Nephron progenitor cell (in vitro differentiated cells): ENCODE measurements at regions not wholly inside any gene's neighbourhood (a gene's known extent, or its start where the extent isn't known, plus 50 kb on each side); places are given as distances from the start of the nearest gene placed in this dataset.

Experiments used
- DNase-seq: peaks from one replicate; pipeline ENCODE4 v3.0.0; 2021
- H3K27ac Mint-ChIP-seq: 2 replicates; pipeline ENCODE4 v1.8.0; 2021; ENCODE audit warnings: mild to moderate bottlenecking, moderate library complexity, mixed read lengths
- H3K27me3 Mint-ChIP-seq: 2 replicates; pipeline ENCODE4 v1.8.0; 2021; ENCODE audit warnings: mild to moderate bottlenecking, low read depth, mixed read lengths; ENCODE audit not compliant: poor library complexity
- H3K36me3 Mint-ChIP-seq: 2 replicates; pipeline ENCODE4 v1.8.0; 2021; ENCODE audit warnings: low read depth, mixed read lengths
- H3K4me1 Mint-ChIP-seq: 2 replicates; pipeline ENCODE4 v1.8.0; 2021; ENCODE audit warnings: mixed read lengths
- H3K4me3 Mint-ChIP-seq: 2 replicates; pipeline ENCODE4 v1.8.0; 2021; ENCODE audit warnings: mild to moderate bottlenecking, moderate library complexity, mixed read lengths
- H3K9me3 Mint-ChIP-seq: 2 replicates; pipeline ENCODE4 v1.8.0; 2021; ENCODE audit warnings: mild to moderate bottlenecking, moderate library complexity, mixed read lengths
- TF ChIP-seq, protein P1 (sequence below): fragments of 200-600 bp; sonication (generic); IDR thresholded peaks from 2 replicates; pipeline ENCODE4 v1.5.0; 2021; ENCODE audit warnings: antibody characterized with exemption

DNA sequence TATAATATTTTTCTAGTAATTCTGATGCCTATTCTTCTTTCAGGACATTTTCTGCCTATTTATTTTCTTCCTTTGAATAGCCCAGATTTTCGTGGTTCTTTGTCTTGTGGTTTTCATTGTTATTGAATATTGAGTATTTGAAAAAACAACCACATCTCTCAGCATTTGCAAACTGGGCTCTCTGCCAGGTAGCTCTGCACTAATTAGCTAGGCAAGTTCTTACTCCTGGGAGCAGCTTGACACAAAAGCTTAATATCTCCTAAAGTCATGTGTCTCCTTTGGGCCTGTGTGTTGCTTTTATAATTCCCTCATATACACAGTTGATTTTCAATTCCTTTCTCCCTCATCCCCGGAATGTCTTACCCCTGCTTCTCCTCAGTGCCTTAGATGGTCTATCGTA is 413.5 kb upstream of the GRIA3 start:
- TF ChIP-seq, protein P1, sequence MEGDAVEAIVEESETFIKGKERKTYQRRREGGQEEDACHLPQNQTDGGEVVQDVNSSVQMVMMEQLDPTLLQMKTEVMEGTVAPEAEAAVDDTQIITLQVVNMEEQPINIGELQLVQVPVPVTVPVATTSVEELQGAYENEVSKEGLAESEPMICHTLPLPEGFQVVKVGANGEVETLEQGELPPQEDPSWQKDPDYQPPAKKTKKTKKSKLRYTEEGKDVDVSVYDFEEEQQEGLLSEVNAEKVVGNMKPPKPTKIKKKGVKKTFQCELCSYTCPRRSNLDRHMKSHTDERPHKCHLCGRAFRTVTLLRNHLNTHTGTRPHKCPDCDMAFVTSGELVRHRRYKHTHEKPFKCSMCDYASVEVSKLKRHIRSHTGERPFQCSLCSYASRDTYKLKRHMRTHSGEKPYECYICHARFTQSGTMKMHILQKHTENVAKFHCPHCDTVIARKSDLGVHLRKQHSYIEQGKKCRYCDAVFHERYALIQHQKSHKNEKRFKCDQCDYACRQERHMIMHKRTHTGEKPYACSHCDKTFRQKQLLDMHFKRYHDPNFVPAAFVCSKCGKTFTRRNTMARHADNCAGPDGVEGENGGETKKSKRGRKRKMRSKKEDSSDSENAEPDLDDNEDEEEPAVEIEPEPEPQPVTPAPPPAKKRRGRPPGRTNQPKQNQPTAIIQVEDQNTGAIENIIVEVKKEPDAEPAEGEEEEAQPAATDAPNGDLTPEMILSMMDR, result no peak
- Mint-ChIP-seq H3K36me3 (no peaks in the 10 kb centered on the region), H3K27me3 (no peaks in the 10 kb centered on the region), H3K27ac (no peak overlapping the region), H3K4me3 (no peak overlapping the region), H3K9me3 (peaks cover 57% of the 10 kb centered on the region), H3K4me1 (no peaks in the 10 kb centered on the region)
- DNase-seq, result no peak

DNA sequence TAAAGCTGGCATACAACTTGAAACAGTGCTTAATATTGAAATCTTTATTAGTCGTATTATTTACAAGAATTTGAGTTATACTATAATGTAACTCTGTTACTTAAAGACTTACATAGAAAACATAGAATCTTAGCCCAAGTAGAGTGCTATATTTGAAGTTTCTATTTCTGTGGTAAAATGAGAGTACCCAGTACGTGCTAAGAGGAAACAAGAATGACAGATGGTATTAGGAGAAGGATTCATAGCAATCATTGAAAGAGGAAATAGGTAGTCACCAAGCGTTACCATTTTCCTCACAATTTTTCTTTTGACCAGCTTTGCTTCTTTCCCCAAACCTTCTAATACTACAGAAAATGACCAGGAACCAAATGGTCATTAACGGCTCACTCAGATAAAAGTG is 412.1 kb upstream of the GRIA3 start:
- H3K27me3 Mint-ChIP-seq, result no peaks in the 10 kb centered on the region
- H3K4me3 Mint-ChIP-seq, result no peak overlapping the region
- no peaks in the 10 kb centered on the region for H3K36me3 Mint-ChIP-seq
- H3K27ac Mint-ChIP-seq, result no peak overlapping the region
- TF ChIP-seq, protein P1, result no peak
- DNase-seq, result no peak
- no peaks in the 10 kb centered on the region for H3K4me1 Mint-ChIP-seq
- peaks cover 57% of the 10 kb centered on the region for H3K9me3 Mint-ChIP-seq

DNA sequence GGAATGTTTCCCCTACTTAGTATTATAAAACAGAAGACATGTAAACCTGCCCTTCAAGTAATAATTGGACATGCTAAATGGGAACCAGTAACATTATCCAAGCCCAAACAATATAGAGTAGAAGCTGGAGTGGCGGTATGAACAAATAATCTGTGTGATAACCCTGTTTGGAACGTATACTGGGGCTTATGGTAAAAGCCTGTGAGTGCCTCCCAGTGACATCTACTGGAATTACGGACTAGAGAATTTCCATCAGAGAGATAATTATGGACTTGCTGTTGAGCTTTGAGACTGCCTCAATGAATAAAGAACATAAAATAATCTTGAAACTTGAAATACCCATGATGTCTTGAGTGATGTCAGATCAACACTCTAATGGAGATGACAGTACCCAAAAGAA is 406.3 kb upstream of the GRIA3 start:
- no peaks in the 10 kb centered on the region for H3K36me3 Mint-ChIP-seq

DNA sequence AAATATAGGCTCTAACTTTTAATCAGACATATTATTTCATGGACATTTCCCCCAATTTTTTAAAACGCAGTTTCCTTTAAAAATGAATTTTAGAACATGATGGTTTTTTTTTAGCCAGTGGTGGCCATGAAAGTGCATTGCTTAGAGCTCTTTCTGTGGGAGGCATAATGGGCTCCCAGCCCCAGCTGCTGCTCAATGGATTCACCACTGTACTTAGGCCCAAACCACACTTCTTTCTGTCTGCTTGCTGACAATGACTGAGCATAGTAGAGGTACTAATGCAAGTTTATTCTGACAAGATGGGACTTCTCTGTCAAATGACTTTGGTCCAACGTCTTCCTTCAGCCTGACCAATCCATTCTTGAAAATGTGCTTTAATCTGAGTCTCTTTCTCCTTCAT is 400.2 kb upstream of the GRIA3 start:
- TF ChIP-seq, protein P1, result no peak
- H3K4me1 Mint-ChIP-seq, result no peaks in the 10 kb centered on the region
- H3K36me3 Mint-ChIP-seq, result no peaks in the 10 kb centered on the region
- H3K27me3 Mint-ChIP-seq, result peaks cover 5% of the 10 kb centered on the region
- peaks cover 24% of the 10 kb centered on the region for H3K9me3 Mint-ChIP-seq
- H3K4me3 Mint-ChIP-seq, result no peak overlapping the region
- no peak overlapping the region for H3K27ac Mint-ChIP-seq
- no peak for DNase-seq

More for the DNA sequence above, 406.3 kb upstream of the GRIA3 start:
- peaks cover 43% of the 10 kb centered on the region for H3K9me3 Mint-ChIP-seq
- peaks cover 5% of the 10 kb centered on the region for H3K27me3 Mint-ChIP-seq
- DNase-seq, result no peak
- H3K4me3 Mint-ChIP-seq, result no peak overlapping the region
- TF ChIP-seq, protein P1, result no peak
- H3K27ac Mint-ChIP-seq, result no peak overlapping the region
- H3K4me1 Mint-ChIP-seq, result no peaks in the 10 kb centered on the region

DNA sequence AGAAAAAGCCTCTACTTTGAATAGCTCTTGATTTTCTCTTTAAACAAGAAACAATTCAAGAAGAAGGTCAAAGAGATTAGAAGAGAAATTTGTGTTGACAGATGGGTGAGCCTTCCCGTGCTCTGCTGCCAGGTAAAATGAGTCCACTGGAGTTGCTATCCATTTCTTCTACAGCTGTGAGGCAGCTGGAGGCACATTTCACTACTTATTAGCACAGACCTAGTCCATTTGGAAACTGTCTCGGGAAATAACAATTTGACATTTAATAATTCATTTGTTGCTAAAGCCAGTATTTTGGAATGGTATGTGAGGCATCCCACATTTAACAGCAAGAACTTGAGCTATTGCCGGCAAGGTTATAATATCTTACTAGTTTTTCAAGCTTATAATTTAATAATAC is 396.8 kb upstream of the GRIA3 start:
- Mint-ChIP-seq H3K27me3 (no peaks in the 10 kb centered on the region), H3K36me3 (no peaks in the 10 kb centered on the region), H3K9me3 (peaks cover 24% of the 10 kb centered on the region), H3K4me1 (no peaks in the 10 kb centered on the region), H3K27ac (no peak overlapping the region), H3K4me3 (no peak overlapping the region)
- TF ChIP-seq, protein P1, result no peak
- no peak for DNase-seq

DNA sequence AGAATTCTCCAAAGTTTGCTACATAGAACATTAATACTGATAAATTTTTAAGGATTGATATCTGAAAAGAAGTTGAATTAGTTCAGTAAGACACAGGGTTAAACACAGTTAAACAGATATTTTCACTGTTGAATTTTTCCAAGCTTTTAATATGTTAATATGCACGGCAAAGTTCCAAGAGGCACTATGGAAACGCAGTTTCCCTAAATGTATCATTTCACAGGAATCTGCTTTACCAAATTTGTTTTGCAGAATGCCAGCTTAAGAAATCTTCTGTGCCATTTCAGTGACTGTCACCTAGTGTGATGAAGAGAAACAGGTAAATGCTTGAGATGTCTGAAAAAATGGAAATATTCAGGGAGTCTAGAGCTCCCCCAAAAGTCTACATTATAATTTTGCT is 395.9 kb upstream of the GRIA3 start:
- Mint-ChIP-seq H3K4me3 (no peak overlapping the region), H3K9me3 (peaks cover 24% of the 10 kb centered on the region), H3K36me3 (no peaks in the 10 kb centered on the region), H3K27ac (no peak overlapping the region), H3K27me3 (no peaks in the 10 kb centered on the region), H3K4me1 (no peaks in the 10 kb centered on the region)
- no peak for DNase-seq
- TF ChIP-seq, protein P1, result no peak
